ENCODE measurements at regions not wholly inside any gene's neighbourhood (a gene's known extent, or its start where the extent isn't known, plus 50 kb on each side); places are given as distances from the start of the nearest gene placed in this dataset.

- Mint-ChIP-seq H3K27me3 (peaks cover 40% of the 10 kb centered on the region), H3K36me3 (ENCODE audit: low read depth) (no peaks in the 10 kb centered on the region), H3K4me3 (no peak overlapping the region), H3K27ac (no peak overlapping the region), H3K4me1 (ENCODE audit: low read depth) (peaks cover 10% of the 10 kb centered on the region), H3K9me3 (no peaks in the 10 kb centered on the region)
Measured at GRCh38 chr9:84107081-84107480, 126.5 kb downstream of the RMI1 start.

- Mint-ChIP-seq H3K27ac (no peak overlapping the region), H3K4me1 (ENCODE audit: low read depth) (peaks cover 10% of the 10 kb centered on the region), H3K36me3 (ENCODE audit: low read depth) (no peaks in the 10 kb centered on the region), H3K9me3 (peaks cover under 1% of the 10 kb centered on the region), H3K27me3 (peaks cover 42% of the 10 kb centered on the region), H3K4me3 (no peak overlapping the region)
Measured at GRCh38 chr9:84107995-84108394, 127.4 kb downstream of the RMI1 start.

GRCh38 chr9:84111726-84112125, 131.1 kb downstream of the RMI1 start:
- H3K9me3 Mint-ChIP-seq, result peaks cover 19% of the 10 kb centered on the region
- H3K4me1 Mint-ChIP-seq (ENCODE audit: low read depth), result peaks cover 10% of the 10 kb centered on the region
- H3K27ac Mint-ChIP-seq, result no peak overlapping the region
- no peaks in the 10 kb centered on the region for H3K36me3 Mint-ChIP-seq (ENCODE audit: low read depth)
- H3K4me3 Mint-ChIP-seq, result no peak overlapping the region
- H3K27me3 Mint-ChIP-seq, result peaks cover 40% of the 10 kb centered on the region

GRCh38 chr9:84121991-84122523, 141.5 kb downstream of the RMI1 start:
- Mint-ChIP-seq H3K4me1 (ENCODE audit: low read depth) (no peaks in the 10 kb centered on the region), H3K27me3 (peaks cover 21% of the 10 kb centered on the region), H3K36me3 (ENCODE audit: low read depth) (no peaks in the 10 kb centered on the region), H3K27ac (no peak overlapping the region), H3K9me3 (peaks cover 10% of the 10 kb centered on the region), H3K4me3 (no peak overlapping the region)

GRCh38 chr9:84122572-84122971, 142.0 kb downstream of the RMI1 start:
- H3K27me3 Mint-ChIP-seq, result peaks cover 16% of the 10 kb centered on the region
- H3K9me3 Mint-ChIP-seq, result peaks cover 5% of the 10 kb centered on the region
- H3K4me1 Mint-ChIP-seq (ENCODE audit: low read depth), result no peaks in the 10 kb centered on the region
- H3K4me3 Mint-ChIP-seq, result no peak overlapping the region
- H3K27ac Mint-ChIP-seq, result no peak overlapping the region
- no peaks in the 10 kb centered on the region for H3K36me3 Mint-ChIP-seq (ENCODE audit: low read depth)

- H3K4me1 Mint-ChIP-seq (ENCODE audit: low read depth), result no peaks in the 10 kb centered on the region
- peaks cover 15% of the 10 kb centered on the region for H3K27me3 Mint-ChIP-seq
- H3K27ac Mint-ChIP-seq, result no peak overlapping the region
- no peaks in the 10 kb centered on the region for H3K36me3 Mint-ChIP-seq (ENCODE audit: low read depth)
- H3K4me3 Mint-ChIP-seq, result no peak overlapping the region
- H3K9me3 Mint-ChIP-seq, result no peaks in the 10 kb centered on the region
Measured at GRCh38 chr9:84123648-84124406, 143.2 kb downstream of the RMI1 start.

GRCh38 chr9:84125046-84125445, 144.4 kb downstream of the RMI1 start:
- no peak overlapping the region for H3K27ac Mint-ChIP-seq
- H3K4me1 Mint-ChIP-seq (ENCODE audit: low read depth), result no peaks in the 10 kb centered on the region
- H3K9me3 Mint-ChIP-seq, result no peaks in the 10 kb centered on the region
- no peak overlapping the region for H3K4me3 Mint-ChIP-seq
- peaks cover 14% of the 10 kb centered on the region for H3K27me3 Mint-ChIP-seq
- no peaks in the 10 kb centered on the region for H3K36me3 Mint-ChIP-seq (ENCODE audit: low read depth)

GRCh38 chr9:84129529-84129928, 148.9 kb downstream of the RMI1 start:
- Mint-ChIP-seq H3K9me3 (no peaks in the 10 kb centered on the region), H3K4me3 (no peak overlapping the region), H3K36me3 (ENCODE audit: low read depth) (no peaks in the 10 kb centered on the region), H3K27ac (no peak overlapping the region), H3K4me1 (ENCODE audit: low read depth) (no peaks in the 10 kb centered on the region), H3K27me3 (peaks cover 10% of the 10 kb centered on the region)

- H3K27me3 Mint-ChIP-seq, result peaks cover 31% of the 10 kb centered on the region
- H3K4me3 Mint-ChIP-seq, result no peak overlapping the region
- no peak overlapping the region for H3K27ac Mint-ChIP-seq
- no peaks in the 10 kb centered on the region for H3K9me3 Mint-ChIP-seq
- H3K4me1 Mint-ChIP-seq (ENCODE audit: low read depth), result peaks cover 6% of the 10 kb centered on the region
- no peaks in the 10 kb centered on the region for H3K36me3 Mint-ChIP-seq (ENCODE audit: low read depth)
Measured at GRCh38 chr9:84136119-84136868, 155.7 kb downstream of the RMI1 start.

- Mint-ChIP-seq H3K27ac (no peak overlapping the region), H3K4me3 (no peak overlapping the region), H3K9me3 (no peaks in the 10 kb centered on the region), H3K4me1 (ENCODE audit: low read depth) (peaks cover 6% of the 10 kb centered on the region), H3K36me3 (ENCODE audit: low read depth) (no peaks in the 10 kb centered on the region), H3K27me3 (peaks cover 48% of the 10 kb centered on the region)
Measured at GRCh38 chr9:84137968-84138367, 157.4 kb downstream of the RMI1 start.

GRCh38 chr9:84138541-84138940, 157.9 kb downstream of the RMI1 start:
- H3K27me3 Mint-ChIP-seq, result peaks cover 52% of the 10 kb centered on the region
- H3K4me1 Mint-ChIP-seq (ENCODE audit: low read depth), result peaks cover 6% of the 10 kb centered on the region
- H3K4me3 Mint-ChIP-seq, result no peak overlapping the region
- H3K9me3 Mint-ChIP-seq, result no peaks in the 10 kb centered on the region
- H3K36me3 Mint-ChIP-seq (ENCODE audit: low read depth), result no peaks in the 10 kb centered on the region
- H3K27ac Mint-ChIP-seq, result no peak overlapping the region

GRCh38 chr9:84139296-84140070, 158.9 kb downstream of the RMI1 start:
- peaks cover 6% of the 10 kb centered on the region for H3K4me1 Mint-ChIP-seq (ENCODE audit: low read depth)
- no peak overlapping the region for H3K27ac Mint-ChIP-seq
- H3K9me3 Mint-ChIP-seq, result no peaks in the 10 kb centered on the region
- H3K4me3 Mint-ChIP-seq, result peak overlapping the region; percentile 2
- H3K27me3 Mint-ChIP-seq, result peaks cover 56% of the 10 kb centered on the region
- no peaks in the 10 kb centered on the region for H3K36me3 Mint-ChIP-seq (ENCODE audit: low read depth)

GRCh38 chr9:84140535-84141101, 160.0 kb downstream of the RMI1 start:
- H3K4me1 Mint-ChIP-seq (ENCODE audit: low read depth), result peaks cover 6% of the 10 kb centered on the region
- peaks cover 56% of the 10 kb centered on the region for H3K27me3 Mint-ChIP-seq
- H3K9me3 Mint-ChIP-seq, result no peaks in the 10 kb centered on the region
- peak overlapping the region; percentile 70 for H3K4me3 Mint-ChIP-seq
- H3K27ac Mint-ChIP-seq, result no peak overlapping the region
- H3K36me3 Mint-ChIP-seq (ENCODE audit: low read depth), result no peaks in the 10 kb centered on the region

GRCh38 chr9:84141741-84142370, 161.3 kb downstream of the RMI1 start:
- H3K4me1 Mint-ChIP-seq (ENCODE audit: low read depth), result peaks cover 6% of the 10 kb centered on the region
- peaks cover 48% of the 10 kb centered on the region for H3K27me3 Mint-ChIP-seq
- H3K4me3 Mint-ChIP-seq, result no peak overlapping the region

More at GRCh38 chr9:84141741-84142370, 161.3 kb downstream of the RMI1 start:
- no peaks in the 10 kb centered on the region for H3K9me3 Mint-ChIP-seq
- H3K27ac Mint-ChIP-seq, result no peak overlapping the region
- H3K36me3 Mint-ChIP-seq (ENCODE audit: low read depth), result no peaks in the 10 kb centered on the region

Measured in stimulated activated naive CD8-positive, alpha-beta T cell treated with anti-CD3 and anti-CD28 coated beads, Interleukin-15, Interleukin-2, amounts not matched to agents 100 ng/mL and 50 ng/mL, for 24 hours (primary cell).